Panc1 (cell line): ENCODE measurements at regions not wholly inside any gene's neighbourhood (a gene's known extent, or its start where the extent isn't known, plus 50 kb on each side); places are given as distances from the start of the nearest gene placed in this dataset.

ENCODE experiments used
- ATAC-seq: fragments of 200-7000 bp; cut with Tn5 transposase; 2 replicates; pipeline ENCODE4 v1.9.1; 2020; ENCODE audit warnings: mild to moderate bottlenecking, moderate library complexity
- BruUV-seq: library from RNA; stranded (reverse); fragments of 400-500 nt; replicated peaks from 2 replicates; lab custom pipeline; 2021; lab: Mats Ljungman, UMichigan
- CTCF ChIA-PET: fragments of 300-600 bp; sonication (Branson Sonifier 250); formaldehyde crosslinking; loops from one replicate; lab custom pipeline; 2022; ENCODE audit warnings: antibody characterized with exemption; lab: Charles Lee
- POLR2A ChIA-PET: fragments of 300-600 bp; sonication (Branson Sonifier 250); formaldehyde crosslinking; loops from one replicate; lab custom pipeline; 2022; ENCODE audit warnings: antibody characterized with exemption; lab: Charles Lee
- DNase-seq: peaks from one replicate; pipeline ENCODE4 v3.0.0-alpha.2; 2010; ENCODE audit warnings: low read depth, low spot score
- H3K27ac ChIP-seq: 2 replicates; pipeline ENCODE4 v1.5.1; 2011; ENCODE audit warnings: mild to moderate bottlenecking, low read length, inconsistent platforms
- H3K27me3 ChIP-seq: fragments of 200-500 bp; sonication (Bioruptor generic); 2 replicates; pipeline ENCODE4 v1.6.0; 2014; ENCODE audit warnings: low read length, inconsistent platforms; ENCODE audit not compliant: control insufficient read depth, insufficient read depth
- H3K36me3 ChIP-seq: fragments of 200-500 bp; sonication (Bioruptor generic); 2 replicates; pipeline ENCODE4 v1.5.1; 2014; ENCODE audit warnings: inconsistent platforms, mild to moderate bottlenecking, low read length, moderate library complexity; ENCODE audit not compliant: control insufficient read depth, insufficient read depth
- H3K4me1 ChIP-seq: 2 replicates; pipeline ENCODE4 v1.5.1; 2011; ENCODE audit warnings: inconsistent platforms, mild to moderate bottlenecking, low read length, moderate library complexity; ENCODE audit not compliant: control insufficient read depth, insufficient read depth
- H3K4me3 ChIP-seq, 2 experiments: 2 replicates each; pipeline ENCODE4 v1.5.1; 2011 to 2012; ENCODE audit warnings: low read depth in 2 of 2, low read length in 2 of 2, mild to moderate bottlenecking in 2 of 2, inconsistent platforms in 1 of 2, moderate library complexity in 1 of 2
- H3K9me3 ChIP-seq: fragments of 200-500 bp; sonication (Bioruptor generic); 2 replicates; pipeline ENCODE4 v1.5.1; 2014; ENCODE audit warnings: low read depth, mild to moderate bottlenecking, inconsistent platforms, low read length, moderate library complexity; ENCODE audit not compliant: control insufficient read depth, insufficient read depth
- POLR2AphosphoS5 ChIP-seq: IDR thresholded peaks from 2 replicates; pipeline ENCODE4 v1.6.1; 2012; ENCODE audit warnings: mild to moderate bottlenecking, low read depth, low read length, moderate library complexity
- SIN3A ChIP-seq: IDR thresholded peaks from 2 replicates; pipeline ENCODE4 v1.6.1; 2012; ENCODE audit warnings: low read depth, mild to moderate bottlenecking, low read length, moderate library complexity, borderline replicate concordance; ENCODE audit not compliant: insufficient read depth
- TCF7L2 ChIP-seq: IDR thresholded peaks from 2 replicates; pipeline ENCODE4 v1.6.1; 2011; ENCODE audit warnings: mild to moderate bottlenecking, low read depth, low read length, inconsistent platforms
- in situ Hi-C: cut with HindIII; loops from 2 replicates; pipeline ENCODE4 v1.10.0; 2016; ENCODE audit warnings: low sequenced_read_pairs, low pct_unique_long_range_greater_than_20kb
- intact Hi-C: fragments of 100-400 bp; cut with micrococcal nuclease; formaldehyde crosslinking; loops from one replicate; pipeline ENCODE4 v1.10.0; 2022; ENCODE audit not compliant: unreplicated experiment
- TF ChIP-seq, protein P1 (sequence below): fragments of 450-650 bp; IDR thresholded peaks from 2 replicates; pipeline ENCODE4 v1.5.1; 2017; ENCODE audit warnings: mild to moderate bottlenecking
- TF ChIP-seq, protein P2 (sequence below), 2 experiments: IDR thresholded peaks; 2 replicates each; pipeline ENCODE4 v1.6.1; 2011 to 2012; ENCODE audit warnings: low read depth in 2 of 2, control low read depth in 1 of 2, low read length in 1 of 2, mild to moderate bottlenecking in 1 of 2, moderate library complexity in 1 of 2; ENCODE audit not compliant: insufficient read depth in 1 of 2

DNA sequence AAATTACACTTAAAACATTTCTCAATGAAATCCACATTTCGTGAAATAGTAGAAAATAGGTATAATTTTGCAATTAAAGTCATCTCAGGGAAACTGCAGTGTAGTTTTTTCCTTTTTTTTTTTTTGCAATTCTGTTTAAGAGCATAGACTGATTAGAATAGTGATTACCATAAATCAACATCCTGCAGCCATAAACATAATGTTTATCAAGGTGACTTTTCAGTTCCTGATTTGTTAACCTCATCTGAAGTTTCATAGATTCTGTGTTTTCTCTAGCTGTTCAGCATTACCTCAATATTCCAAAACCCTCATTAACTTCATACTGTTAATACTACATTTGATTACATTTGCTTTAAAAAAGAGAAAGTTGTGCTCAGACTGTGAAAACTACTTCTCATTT, 286.3 kb upstream of the DACH1 start:
- ATAC-seq: no peak
- no TSS peak for BruUV-seq
- ChIA-PET POLR2A (no interaction called here), CTCF (no interaction called here)
- H3K27me3 ChIP-seq: no peaks in the 10 kb centered on the region
- H3K27ac ChIP-seq: no peak overlapping the region
- in situ Hi-C loops: no loop called here
- TF ChIP-seq SIN3A: no peak
- no peak for TF ChIP-seq TCF7L2
- TF ChIP-seq, protein P1, sequence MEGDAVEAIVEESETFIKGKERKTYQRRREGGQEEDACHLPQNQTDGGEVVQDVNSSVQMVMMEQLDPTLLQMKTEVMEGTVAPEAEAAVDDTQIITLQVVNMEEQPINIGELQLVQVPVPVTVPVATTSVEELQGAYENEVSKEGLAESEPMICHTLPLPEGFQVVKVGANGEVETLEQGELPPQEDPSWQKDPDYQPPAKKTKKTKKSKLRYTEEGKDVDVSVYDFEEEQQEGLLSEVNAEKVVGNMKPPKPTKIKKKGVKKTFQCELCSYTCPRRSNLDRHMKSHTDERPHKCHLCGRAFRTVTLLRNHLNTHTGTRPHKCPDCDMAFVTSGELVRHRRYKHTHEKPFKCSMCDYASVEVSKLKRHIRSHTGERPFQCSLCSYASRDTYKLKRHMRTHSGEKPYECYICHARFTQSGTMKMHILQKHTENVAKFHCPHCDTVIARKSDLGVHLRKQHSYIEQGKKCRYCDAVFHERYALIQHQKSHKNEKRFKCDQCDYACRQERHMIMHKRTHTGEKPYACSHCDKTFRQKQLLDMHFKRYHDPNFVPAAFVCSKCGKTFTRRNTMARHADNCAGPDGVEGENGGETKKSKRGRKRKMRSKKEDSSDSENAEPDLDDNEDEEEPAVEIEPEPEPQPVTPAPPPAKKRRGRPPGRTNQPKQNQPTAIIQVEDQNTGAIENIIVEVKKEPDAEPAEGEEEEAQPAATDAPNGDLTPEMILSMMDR: no peak
- no peak for TF ChIP-seq POLR2AphosphoS5
- TF ChIP-seq, protein P2, sequence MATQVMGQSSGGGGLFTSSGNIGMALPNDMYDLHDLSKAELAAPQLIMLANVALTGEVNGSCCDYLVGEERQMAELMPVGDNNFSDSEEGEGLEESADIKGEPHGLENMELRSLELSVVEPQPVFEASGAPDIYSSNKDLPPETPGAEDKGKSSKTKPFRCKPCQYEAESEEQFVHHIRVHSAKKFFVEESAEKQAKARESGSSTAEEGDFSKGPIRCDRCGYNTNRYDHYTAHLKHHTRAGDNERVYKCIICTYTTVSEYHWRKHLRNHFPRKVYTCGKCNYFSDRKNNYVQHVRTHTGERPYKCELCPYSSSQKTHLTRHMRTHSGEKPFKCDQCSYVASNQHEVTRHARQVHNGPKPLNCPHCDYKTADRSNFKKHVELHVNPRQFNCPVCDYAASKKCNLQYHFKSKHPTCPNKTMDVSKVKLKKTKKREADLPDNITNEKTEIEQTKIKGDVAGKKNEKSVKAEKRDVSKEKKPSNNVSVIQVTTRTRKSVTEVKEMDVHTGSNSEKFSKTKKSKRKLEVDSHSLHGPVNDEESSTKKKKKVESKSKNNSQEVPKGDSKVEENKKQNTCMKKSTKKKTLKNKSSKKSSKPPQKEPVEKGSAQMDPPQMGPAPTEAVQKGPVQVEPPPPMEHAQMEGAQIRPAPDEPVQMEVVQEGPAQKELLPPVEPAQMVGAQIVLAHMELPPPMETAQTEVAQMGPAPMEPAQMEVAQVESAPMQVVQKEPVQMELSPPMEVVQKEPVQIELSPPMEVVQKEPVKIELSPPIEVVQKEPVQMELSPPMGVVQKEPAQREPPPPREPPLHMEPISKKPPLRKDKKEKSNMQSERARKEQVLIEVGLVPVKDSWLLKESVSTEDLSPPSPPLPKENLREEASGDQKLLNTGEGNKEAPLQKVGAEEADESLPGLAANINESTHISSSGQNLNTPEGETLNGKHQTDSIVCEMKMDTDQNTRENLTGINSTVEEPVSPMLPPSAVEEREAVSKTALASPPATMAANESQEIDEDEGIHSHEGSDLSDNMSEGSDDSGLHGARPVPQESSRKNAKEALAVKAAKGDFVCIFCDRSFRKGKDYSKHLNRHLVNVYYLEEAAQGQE (IDR thresholded peaks at IDR 0.05; ENCODE audit: insufficient read depth in 1 of 2, low read depth in 2 of 2, low read length in 1 of 2): no peak
- intact Hi-C loops: no loop called here
- H3K4me3 ChIP-seq: no peak overlapping the region
- no peaks in the 10 kb centered on the region for H3K36me3 ChIP-seq
- DNase-seq: no peak
- H3K4me1 ChIP-seq: no peaks in the 10 kb centered on the region
- H3K9me3 ChIP-seq: no peaks in the 10 kb centered on the region

DNA sequence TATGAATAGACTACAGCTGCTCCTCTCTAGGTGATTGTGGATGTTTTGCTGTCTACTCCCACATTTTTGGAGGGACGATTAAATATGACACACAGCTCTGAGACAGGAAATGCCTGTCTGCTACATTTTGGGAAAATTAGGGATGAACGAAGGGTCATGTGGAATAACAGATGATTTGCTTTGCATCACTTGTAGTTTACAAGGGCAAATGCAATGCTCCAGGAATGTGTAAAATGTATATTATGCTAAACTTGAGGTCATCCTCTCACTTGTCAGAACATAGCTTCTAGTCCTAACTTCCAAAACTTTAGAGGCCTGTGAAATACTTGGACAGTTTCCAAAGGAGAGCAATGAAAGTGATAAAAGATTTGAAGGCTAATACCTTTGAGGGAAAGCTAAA, 284.2 kb upstream of the DACH1 start:
- no peak for ATAC-seq
- Histone ChIP-seq H3K36me3 (no peaks in the 10 kb centered on the region), H3K4me1 (no peaks in the 10 kb centered on the region), H3K27me3 (no peaks in the 10 kb centered on the region), H3K27ac (no peak overlapping the region), H3K4me3 (no peak overlapping the region), H3K9me3 (no peaks in the 10 kb centered on the region)
- CTCF ChIA-PET: no interaction called here
- intact Hi-C loops: no loop called here
- in situ Hi-C loops: no loop called here
- POLR2A ChIA-PET: no interaction called here
- no peak for DNase-seq
- TF ChIP-seq TCF7L2 (no peak), POLR2AphosphoS5 (no peak), SIN3A (no peak)
- TF ChIP-seq, protein P2 (IDR thresholded peaks at IDR 0.05; ENCODE audit: insufficient read depth in 1 of 2, low read depth in 2 of 2, low read length in 1 of 2): no peak
- TF ChIP-seq, protein P1: no peak
- no TSS peak for BruUV-seq
